ENCODE measurements at regions not wholly inside any gene's neighbourhood (a gene's known extent, or its start where the extent isn't known, plus 50 kb on each side); places are given as distances from the start of the nearest gene placed in this dataset.
"Not testable (repeated sequence)": the region's sequence is repeated elsewhere in the genome, so short reads cannot be mapped to it uniquely, and the experiment has no call there.

- DNase-seq (ENCODE audit: low read depth, low spot score), result no peak
- no peak overlapping the region for H3K4me3 ChIP-seq (ENCODE audit: low read depth, low read length)
- ChIA-PET POLR2A (no interaction called here), CTCF (no interaction called here)
- TF ChIP-seq, protein P1, sequence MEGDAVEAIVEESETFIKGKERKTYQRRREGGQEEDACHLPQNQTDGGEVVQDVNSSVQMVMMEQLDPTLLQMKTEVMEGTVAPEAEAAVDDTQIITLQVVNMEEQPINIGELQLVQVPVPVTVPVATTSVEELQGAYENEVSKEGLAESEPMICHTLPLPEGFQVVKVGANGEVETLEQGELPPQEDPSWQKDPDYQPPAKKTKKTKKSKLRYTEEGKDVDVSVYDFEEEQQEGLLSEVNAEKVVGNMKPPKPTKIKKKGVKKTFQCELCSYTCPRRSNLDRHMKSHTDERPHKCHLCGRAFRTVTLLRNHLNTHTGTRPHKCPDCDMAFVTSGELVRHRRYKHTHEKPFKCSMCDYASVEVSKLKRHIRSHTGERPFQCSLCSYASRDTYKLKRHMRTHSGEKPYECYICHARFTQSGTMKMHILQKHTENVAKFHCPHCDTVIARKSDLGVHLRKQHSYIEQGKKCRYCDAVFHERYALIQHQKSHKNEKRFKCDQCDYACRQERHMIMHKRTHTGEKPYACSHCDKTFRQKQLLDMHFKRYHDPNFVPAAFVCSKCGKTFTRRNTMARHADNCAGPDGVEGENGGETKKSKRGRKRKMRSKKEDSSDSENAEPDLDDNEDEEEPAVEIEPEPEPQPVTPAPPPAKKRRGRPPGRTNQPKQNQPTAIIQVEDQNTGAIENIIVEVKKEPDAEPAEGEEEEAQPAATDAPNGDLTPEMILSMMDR (IDR thresholded peaks at IDR 0.05; ENCODE audit: insufficient read depth, low read length, missing control alignments), result no peak
Observed at GRCh38 chr6:118722829-118723813, 71.7 kb upstream of the CEP85L start.

DNA sequence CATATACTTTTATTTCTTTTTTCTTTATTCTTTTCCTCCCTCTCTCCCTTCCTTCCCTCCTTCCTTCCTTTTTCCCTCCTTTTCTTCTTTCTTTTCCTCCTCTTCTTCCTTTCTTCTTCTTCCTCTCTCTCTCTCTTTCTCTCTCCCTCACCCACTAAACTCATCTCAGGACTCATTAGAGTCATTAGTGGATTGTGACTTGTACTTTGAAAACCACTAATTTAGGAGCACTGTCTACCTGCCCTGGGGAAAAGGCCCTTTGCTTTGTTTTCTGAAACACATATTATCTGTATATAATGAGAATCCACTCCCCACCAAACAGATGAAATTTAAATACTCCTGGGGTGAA, 68.7 kb upstream of the CEP85L start:
- POLR2A ChIA-PET, result no interaction called here
- TF ChIP-seq, protein P1 (IDR thresholded peaks at IDR 0.05; ENCODE audit: insufficient read depth, low read length, missing control alignments), result no peak
- no peak for DNase-seq (ENCODE audit: low read depth, low spot score)
- H3K4me3 ChIP-seq (ENCODE audit: low read depth, low read length), result no peak overlapping the region
- CTCF ChIA-PET, result no interaction called here

- POLR2A ChIA-PET, result no interaction called here
- H3K4me3 ChIP-seq (ENCODE audit: low read depth, low read length), result no peak overlapping the region
- no peak for DNase-seq (ENCODE audit: low read depth, low spot score)
- TF ChIP-seq, protein P1 (IDR thresholded peaks at IDR 0.05; ENCODE audit: insufficient read depth, low read length, missing control alignments), result no peak
- CTCF ChIA-PET, result interaction anchor here (1.5 kb wide), 1 partner anchor 15 kb away, joined by 5 read pairs; no protein-coding TSS in a partner anchor
Observed at GRCh38 chr6:118719351-118720124, 68.1 kb upstream of the CEP85L start.

DNA sequence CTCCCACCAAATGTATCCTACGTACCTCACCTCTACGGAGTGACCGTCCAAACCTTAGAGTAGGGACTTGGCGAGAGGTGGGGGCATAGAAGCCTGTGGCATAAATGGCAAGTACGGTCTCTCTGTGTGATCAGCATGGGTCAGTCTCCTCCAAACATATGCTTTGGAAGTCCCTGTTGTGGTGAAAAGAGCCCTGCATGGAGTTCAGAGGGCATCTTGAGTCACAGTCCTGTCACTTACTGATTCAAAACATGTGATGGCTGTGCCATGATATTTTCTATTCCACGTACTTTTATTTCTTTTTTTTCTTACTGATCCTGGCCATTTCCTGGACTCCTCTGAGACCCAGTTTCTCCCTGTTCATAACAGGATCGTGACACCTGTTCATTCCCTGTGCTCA, 67.5 kb upstream of the CEP85L start:
- TF ChIP-seq, protein P1 (IDR thresholded peaks at IDR 0.05; ENCODE audit: insufficient read depth, low read length, missing control alignments), result no peak
- CTCF ChIA-PET, result interaction anchor here (1.5 kb wide), 1 partner anchor 15 kb away, joined by 5 read pairs; no protein-coding TSS in a partner anchor
- H3K4me3 ChIP-seq (ENCODE audit: low read depth, low read length), result no peak overlapping the region
- no peak for DNase-seq (ENCODE audit: low read depth, low spot score)
- POLR2A ChIA-PET, result no interaction called here

DNA sequence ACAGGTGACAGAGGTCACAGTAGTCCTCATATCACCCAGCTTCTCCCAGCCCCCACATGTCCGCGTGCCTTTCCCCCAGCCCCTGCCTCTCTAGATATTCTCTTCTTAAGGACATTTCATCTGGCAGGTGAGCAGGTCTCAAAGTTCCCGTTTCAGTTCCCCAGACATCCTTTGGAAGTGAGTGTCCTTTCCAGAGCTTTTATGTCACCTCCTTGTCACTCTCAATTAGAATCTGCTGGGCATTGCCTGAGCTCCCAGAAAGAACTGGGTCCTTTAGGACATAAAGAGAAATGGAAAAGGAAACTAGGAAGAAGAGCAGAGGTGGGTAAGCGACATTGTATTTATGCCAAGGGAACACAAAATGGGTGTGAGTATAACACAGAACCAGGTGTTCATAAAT, 66.9 kb upstream of the CEP85L start:
- H3K4me3 ChIP-seq (ENCODE audit: low read depth, low read length), result no peak overlapping the region
- CTCF ChIA-PET, result interaction anchor here (1.5 kb wide), 1 partner anchor 16 kb away, joined by 5 read pairs; no protein-coding TSS in a partner anchor
- DNase-seq (ENCODE audit: low read depth, low spot score), result no peak
- POLR2A ChIA-PET, result no interaction called here
- TF ChIP-seq, protein P1 (IDR thresholded peaks at IDR 0.05; ENCODE audit: insufficient read depth, low read length, missing control alignments), result no peak

- DNase-seq (ENCODE audit: low read depth, low spot score), result no peak
- TF ChIP-seq, protein P1 (IDR thresholded peaks at IDR 0.05; ENCODE audit: insufficient read depth, low read length, missing control alignments), result no peak
- H3K4me3 ChIP-seq (ENCODE audit: low read depth, low read length), result no peak overlapping the region
- ChIA-PET POLR2A (no interaction called here), CTCF (no interaction called here)
Observed at GRCh38 chr6:118717106-118717505, 65.7 kb upstream of the CEP85L start.

GRCh38 chr6:118715907-118716306, 64.5 kb upstream of the CEP85L start:
- DNase-seq (ENCODE audit: low read depth, low spot score); H3K4me3 ChIP-seq (ENCODE audit: low read depth, low read length); POLR2A ChIA-PET: not testable (repeated sequence)
- CTCF ChIA-PET, result interaction anchor here (0.7 kb wide), 1 partner anchor 60 kb away, joined by 4 read pairs; no protein-coding TSS in a partner anchor
